Activated naive CD8-positive, alpha-beta T cell treated with anti-CD3 and anti-CD28 coated beads, Interleukin-2, amount 10 ng/mL, durations not matched to agents 7 days and 5 days (primary cell): ENCODE measurements at regions not wholly inside any gene's neighbourhood (a gene's known extent, or its start where the extent isn't known, plus 50 kb on each side); places are given as distances from the start of the nearest gene placed in this dataset.

Experiments used
- ATAC-seq: fragments of 150-1000 bp; cut with Tn5 transposase; one replicate; pipeline ENCODE4 v1.10.0; 2021; ENCODE audit warnings: low read depth, moderate library complexity
- POLR2A ChIA-PET: fragments of 350-600 bp; sonication (Branson Sonifier 250); formaldehyde crosslinking; loops from one replicate; lab custom pipeline; 2021; ENCODE audit warnings: antibody characterized with exemption; lab: Charles Lee
- DNase-seq: peaks from one replicate; pipeline ENCODE4 v3.0.0; 2021
- H3K27ac Mint-ChIP-seq: one replicate; pipeline ENCODE4 v1.8.0; 2022; ENCODE audit warnings: mild to moderate bottlenecking, mixed read lengths
- H3K27me3 Mint-ChIP-seq: one replicate; pipeline ENCODE4 v1.8.0; 2022; ENCODE audit warnings: mild to moderate bottlenecking, moderate library complexity, mixed read lengths
- H3K36me3 Mint-ChIP-seq: one replicate; pipeline ENCODE4 v1.8.0; 2021; ENCODE audit warnings: mild to moderate bottlenecking, mixed read lengths
- H3K4me1 Mint-ChIP-seq: one replicate; pipeline ENCODE4 v1.8.0; 2021; ENCODE audit warnings: mixed read lengths
- H3K4me3 Mint-ChIP-seq: one replicate; pipeline ENCODE4 v1.8.0; 2022; ENCODE audit warnings: mild to moderate bottlenecking, moderate library complexity, mixed read lengths
- H3K9me3 Mint-ChIP-seq: one replicate; pipeline ENCODE4 v1.8.0; 2021; ENCODE audit warnings: mixed read lengths

- POLR2A ChIA-PET, result no interaction called here
- DNase-seq (no peak), ATAC-seq (no peak)
- Mint-ChIP-seq H3K9me3 (peaks cover 2% of the 10 kb centered on the region), H3K36me3 (no peaks in the 10 kb centered on the region), H3K4me1 (no peaks in the 10 kb centered on the region), H3K27ac (no peak overlapping the region), H3K27me3 (no peaks in the 10 kb centered on the region), H3K4me3 (no peak overlapping the region)
Measured at GRCh38 chr7:109111086-109111485, 541.4 kb downstream of the DNAJB9 start.

- H3K36me3 Mint-ChIP-seq, result no peaks in the 10 kb centered on the region
- H3K9me3 Mint-ChIP-seq, result peaks cover 2% of the 10 kb centered on the region
- no peak for ATAC-seq
- no peaks in the 10 kb centered on the region for H3K4me1 Mint-ChIP-seq
- POLR2A ChIA-PET, result no interaction called here
- no peaks in the 10 kb centered on the region for H3K27me3 Mint-ChIP-seq
- no peak overlapping the region for H3K27ac Mint-ChIP-seq
- H3K4me3 Mint-ChIP-seq, result no peak overlapping the region
- DNase-seq, result no peak
Measured at GRCh38 chr7:109121599-109122300, 552.1 kb downstream of the DNAJB9 start.

GRCh38 chr7:109125001-109125400 is 555.3 kb downstream of the DNAJB9 start:
- Mint-ChIP-seq H3K9me3 (peaks cover 2% of the 10 kb centered on the region), H3K27ac (no peak overlapping the region), H3K27me3 (no peaks in the 10 kb centered on the region), H3K4me3 (no peak overlapping the region), H3K4me1 (no peaks in the 10 kb centered on the region), H3K36me3 (no peaks in the 10 kb centered on the region)
- POLR2A ChIA-PET, result no interaction called here
- no peak for DNase-seq
- no peak for ATAC-seq

- no peak for ATAC-seq
- Mint-ChIP-seq H3K27me3 (no peaks in the 10 kb centered on the region), H3K4me1 (no peaks in the 10 kb centered on the region), H3K4me3 (no peak overlapping the region), H3K27ac (no peak overlapping the region), H3K36me3 (no peaks in the 10 kb centered on the region), H3K9me3 (peaks cover 3% of the 10 kb centered on the region)
- POLR2A ChIA-PET, result no interaction called here
- no peak for DNase-seq
Measured at GRCh38 chr7:109126404-109127050, 556.9 kb downstream of the DNAJB9 start.

GRCh38 chr7:109127145-109127544 is 557.5 kb downstream of the DNAJB9 start:
- DNase-seq (no peak), ATAC-seq (no peak)
- Mint-ChIP-seq H3K4me1 (no peaks in the 10 kb centered on the region), H3K27me3 (no peaks in the 10 kb centered on the region), H3K27ac (no peak overlapping the region), H3K36me3 (no peaks in the 10 kb centered on the region), H3K9me3 (peaks cover 5% of the 10 kb centered on the region), H3K4me3 (no peak overlapping the region)
- POLR2A ChIA-PET, result no interaction called here

GRCh38 chr7:109131141-109131540 is 561.5 kb downstream of the DNAJB9 start:
- DNase-seq (no peak), ATAC-seq (no peak)
- Mint-ChIP-seq H3K9me3 (peaks cover 5% of the 10 kb centered on the region), H3K4me1 (no peaks in the 10 kb centered on the region), H3K27ac (no peak overlapping the region), H3K4me3 (no peak overlapping the region), H3K27me3 (no peaks in the 10 kb centered on the region), H3K36me3 (no peaks in the 10 kb centered on the region)
- POLR2A ChIA-PET, result no interaction called here

GRCh38 chr7:109136893-109137292 is 567.2 kb downstream of the DNAJB9 start:
- Mint-ChIP-seq H3K4me1 (no peaks in the 10 kb centered on the region), H3K9me3 (peaks cover 4% of the 10 kb centered on the region), H3K4me3 (no peak overlapping the region), H3K27ac (no peak overlapping the region), H3K36me3 (no peaks in the 10 kb centered on the region), H3K27me3 (no peaks in the 10 kb centered on the region)
- POLR2A ChIA-PET, result no interaction called here
- DNase-seq (no peak), ATAC-seq (no peak)

GRCh38 chr7:109154748-109155147 is 585.1 kb downstream of the DNAJB9 start:
- Mint-ChIP-seq H3K36me3 (no peaks in the 10 kb centered on the region), H3K4me1 (no peaks in the 10 kb centered on the region), H3K27ac (no peak overlapping the region), H3K27me3 (no peaks in the 10 kb centered on the region), H3K4me3 (no peak overlapping the region), H3K9me3 (peaks cover 1% of the 10 kb centered on the region)
- no peak for DNase-seq
- POLR2A ChIA-PET, result no interaction called here
- ATAC-seq, result no peak

GRCh38 chr7:109158246-109158645 is 588.6 kb downstream of the DNAJB9 start:
- no peaks in the 10 kb centered on the region for H3K4me1 Mint-ChIP-seq

GRCh38 chr7:109176661-109177060 is 607.0 kb downstream of the DNAJB9 start:
- POLR2A ChIA-PET, result no interaction called here
- no peak overlapping the region for H3K4me3 Mint-ChIP-seq
- no peaks in the 10 kb centered on the region for H3K9me3 Mint-ChIP-seq
- no peak overlapping the region for H3K27ac Mint-ChIP-seq
- ATAC-seq, result no peak
- no peaks in the 10 kb centered on the region for H3K27me3 Mint-ChIP-seq
- H3K36me3 Mint-ChIP-seq, result no peaks in the 10 kb centered on the region
- H3K4me1 Mint-ChIP-seq, result no peaks in the 10 kb centered on the region
- no peak for DNase-seq

More at GRCh38 chr7:109158246-109158645, 588.6 kb downstream of the DNAJB9 start:
- Mint-ChIP-seq H3K4me3 (no peak overlapping the region), H3K9me3 (peaks cover 1% of the 10 kb centered on the region), H3K27me3 (no peaks in the 10 kb centered on the region), H3K36me3 (no peaks in the 10 kb centered on the region), H3K27ac (no peak overlapping the region)
- ATAC-seq (no peak), DNase-seq (no peak)
- POLR2A ChIA-PET, result no interaction called here

GRCh38 chr7:109178342-109178741 is 608.7 kb downstream of the DNAJB9 start:
- Mint-ChIP-seq H3K36me3 (no peaks in the 10 kb centered on the region), H3K27me3 (no peaks in the 10 kb centered on the region), H3K4me3 (no peak overlapping the region), H3K4me1 (no peaks in the 10 kb centered on the region), H3K9me3 (peaks cover 2% of the 10 kb centered on the region), H3K27ac (no peak overlapping the region)
- no peak for ATAC-seq
- no peak for DNase-seq
- POLR2A ChIA-PET, result no interaction called here

- ATAC-seq (no peak), DNase-seq (no peak)
- Mint-ChIP-seq H3K4me3 (no peak overlapping the region), H3K36me3 (no peaks in the 10 kb centered on the region), H3K4me1 (no peaks in the 10 kb centered on the region), H3K9me3 (peaks cover 4% of the 10 kb centered on the region), H3K27me3 (no peaks in the 10 kb centered on the region), H3K27ac (no peak overlapping the region)
- POLR2A ChIA-PET, result no interaction called here
Measured at GRCh38 chr7:109179601-109180000, 609.9 kb downstream of the DNAJB9 start.

- ATAC-seq (no peak), DNase-seq (no peak)
- H3K27ac Mint-ChIP-seq, result no peak overlapping the region
- peaks cover 3% of the 10 kb centered on the region for H3K9me3 Mint-ChIP-seq
- H3K4me3 Mint-ChIP-seq, result no peak overlapping the region
- no peaks in the 10 kb centered on the region for H3K4me1 Mint-ChIP-seq
- POLR2A ChIA-PET, result no interaction called here
- no peaks in the 10 kb centered on the region for H3K36me3 Mint-ChIP-seq
- no peaks in the 10 kb centered on the region for H3K27me3 Mint-ChIP-seq
Measured at GRCh38 chr7:109190766-109191398, 621.2 kb downstream of the DNAJB9 start.

- no peaks in the 10 kb centered on the region for H3K36me3 Mint-ChIP-seq
- ATAC-seq, result no peak
- H3K27ac Mint-ChIP-seq, result no peak overlapping the region
- no peak for DNase-seq
- no peaks in the 10 kb centered on the region for H3K27me3 Mint-ChIP-seq
- no peak overlapping the region for H3K4me3 Mint-ChIP-seq
- H3K9me3 Mint-ChIP-seq, result peaks cover 8% of the 10 kb centered on the region
- no peaks in the 10 kb centered on the region for H3K4me1 Mint-ChIP-seq
- POLR2A ChIA-PET, result no interaction called here
Measured at GRCh38 chr7:109206196-109206595, 636.5 kb downstream of the DNAJB9 start.
